ENCODE measurements at regions not wholly inside any gene's neighbourhood (a gene's known extent, or its start where the extent isn't known, plus 50 kb on each side); places are given as distances from the start of the nearest gene placed in this dataset.

DNA sequence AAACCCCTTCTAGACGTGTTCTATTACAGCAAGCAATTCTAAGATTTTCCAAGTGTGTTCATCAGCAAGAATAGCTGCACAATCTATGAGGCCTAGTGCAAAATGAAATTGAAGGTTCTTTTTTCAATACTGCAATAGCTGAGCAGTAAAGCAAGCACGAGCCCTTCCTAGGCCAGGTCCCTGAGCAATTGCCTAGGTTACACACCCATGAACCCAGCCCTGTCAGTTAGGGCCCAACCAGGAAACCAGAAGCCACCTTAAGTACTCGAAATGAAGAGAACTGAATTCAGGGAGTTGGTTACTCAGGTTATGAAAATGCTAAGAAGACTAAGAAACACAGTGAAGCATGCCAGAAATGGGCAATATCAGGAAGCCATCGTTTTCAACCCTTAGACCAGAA is 52.0 kb upstream of the VWC2 start:
- TF ChIP-seq TCF7L2 (IDR thresholded peaks at IDR 0.05; ENCODE audit: borderline replicate concordance, low read depth, low read length) (no peak), ZNF837 (tag by site-specific recombination; IDR thresholded peaks at IDR 0.05) (no peak), ZNF621 (tag by site-specific recombination; IDR thresholded peaks at IDR 0.05) (no peak), ZNF629 (tag by site-specific recombination; IDR thresholded peaks at IDR 0.05) (no peak), ZNF768 (tag by site-specific recombination; IDR thresholded peaks at IDR 0.05) (no peak), ZNF23 (tag by site-specific recombination; IDR thresholded peaks at IDR 0.05; ENCODE audit: borderline replicate concordance) (no peak), BCL11B (tag by site-specific recombination; IDR thresholded peaks at IDR 0.05; ENCODE audit: low read depth) (no peak), ZBTB1 (tag by site-specific recombination; IDR thresholded peaks at IDR 0.05) (no peak), ZFP41 (tag by site-specific recombination; IDR thresholded peaks at IDR 0.05; ENCODE audit: borderline replicate concordance) (no peak)
- TF ChIP-seq, protein P1, sequence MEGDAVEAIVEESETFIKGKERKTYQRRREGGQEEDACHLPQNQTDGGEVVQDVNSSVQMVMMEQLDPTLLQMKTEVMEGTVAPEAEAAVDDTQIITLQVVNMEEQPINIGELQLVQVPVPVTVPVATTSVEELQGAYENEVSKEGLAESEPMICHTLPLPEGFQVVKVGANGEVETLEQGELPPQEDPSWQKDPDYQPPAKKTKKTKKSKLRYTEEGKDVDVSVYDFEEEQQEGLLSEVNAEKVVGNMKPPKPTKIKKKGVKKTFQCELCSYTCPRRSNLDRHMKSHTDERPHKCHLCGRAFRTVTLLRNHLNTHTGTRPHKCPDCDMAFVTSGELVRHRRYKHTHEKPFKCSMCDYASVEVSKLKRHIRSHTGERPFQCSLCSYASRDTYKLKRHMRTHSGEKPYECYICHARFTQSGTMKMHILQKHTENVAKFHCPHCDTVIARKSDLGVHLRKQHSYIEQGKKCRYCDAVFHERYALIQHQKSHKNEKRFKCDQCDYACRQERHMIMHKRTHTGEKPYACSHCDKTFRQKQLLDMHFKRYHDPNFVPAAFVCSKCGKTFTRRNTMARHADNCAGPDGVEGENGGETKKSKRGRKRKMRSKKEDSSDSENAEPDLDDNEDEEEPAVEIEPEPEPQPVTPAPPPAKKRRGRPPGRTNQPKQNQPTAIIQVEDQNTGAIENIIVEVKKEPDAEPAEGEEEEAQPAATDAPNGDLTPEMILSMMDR (tag by site-specific recombination; IDR thresholded peaks at IDR 0.05), result no peak
- TF ChIP-seq, protein P2, sequence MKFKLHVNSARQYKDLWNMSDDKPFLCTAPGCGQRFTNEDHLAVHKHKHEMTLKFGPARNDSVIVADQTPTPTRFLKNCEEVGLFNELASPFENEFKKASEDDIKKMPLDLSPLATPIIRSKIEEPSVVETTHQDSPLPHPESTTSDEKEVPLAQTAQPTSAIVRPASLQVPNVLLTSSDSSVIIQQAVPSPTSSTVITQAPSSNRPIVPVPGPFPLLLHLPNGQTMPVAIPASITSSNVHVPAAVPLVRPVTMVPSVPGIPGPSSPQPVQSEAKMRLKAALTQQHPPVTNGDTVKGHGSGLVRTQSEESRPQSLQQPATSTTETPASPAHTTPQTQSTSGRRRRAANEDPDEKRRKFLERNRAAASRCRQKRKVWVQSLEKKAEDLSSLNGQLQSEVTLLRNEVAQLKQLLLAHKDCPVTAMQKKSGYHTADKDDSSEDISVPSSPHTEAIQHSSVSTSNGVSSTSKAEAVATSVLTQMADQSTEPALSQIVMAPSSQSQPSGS (tag by site-specific recombination; IDR thresholded peaks at IDR 0.05; ENCODE audit: low read depth), result no peak
- TF ChIP-seq, protein P3, sequence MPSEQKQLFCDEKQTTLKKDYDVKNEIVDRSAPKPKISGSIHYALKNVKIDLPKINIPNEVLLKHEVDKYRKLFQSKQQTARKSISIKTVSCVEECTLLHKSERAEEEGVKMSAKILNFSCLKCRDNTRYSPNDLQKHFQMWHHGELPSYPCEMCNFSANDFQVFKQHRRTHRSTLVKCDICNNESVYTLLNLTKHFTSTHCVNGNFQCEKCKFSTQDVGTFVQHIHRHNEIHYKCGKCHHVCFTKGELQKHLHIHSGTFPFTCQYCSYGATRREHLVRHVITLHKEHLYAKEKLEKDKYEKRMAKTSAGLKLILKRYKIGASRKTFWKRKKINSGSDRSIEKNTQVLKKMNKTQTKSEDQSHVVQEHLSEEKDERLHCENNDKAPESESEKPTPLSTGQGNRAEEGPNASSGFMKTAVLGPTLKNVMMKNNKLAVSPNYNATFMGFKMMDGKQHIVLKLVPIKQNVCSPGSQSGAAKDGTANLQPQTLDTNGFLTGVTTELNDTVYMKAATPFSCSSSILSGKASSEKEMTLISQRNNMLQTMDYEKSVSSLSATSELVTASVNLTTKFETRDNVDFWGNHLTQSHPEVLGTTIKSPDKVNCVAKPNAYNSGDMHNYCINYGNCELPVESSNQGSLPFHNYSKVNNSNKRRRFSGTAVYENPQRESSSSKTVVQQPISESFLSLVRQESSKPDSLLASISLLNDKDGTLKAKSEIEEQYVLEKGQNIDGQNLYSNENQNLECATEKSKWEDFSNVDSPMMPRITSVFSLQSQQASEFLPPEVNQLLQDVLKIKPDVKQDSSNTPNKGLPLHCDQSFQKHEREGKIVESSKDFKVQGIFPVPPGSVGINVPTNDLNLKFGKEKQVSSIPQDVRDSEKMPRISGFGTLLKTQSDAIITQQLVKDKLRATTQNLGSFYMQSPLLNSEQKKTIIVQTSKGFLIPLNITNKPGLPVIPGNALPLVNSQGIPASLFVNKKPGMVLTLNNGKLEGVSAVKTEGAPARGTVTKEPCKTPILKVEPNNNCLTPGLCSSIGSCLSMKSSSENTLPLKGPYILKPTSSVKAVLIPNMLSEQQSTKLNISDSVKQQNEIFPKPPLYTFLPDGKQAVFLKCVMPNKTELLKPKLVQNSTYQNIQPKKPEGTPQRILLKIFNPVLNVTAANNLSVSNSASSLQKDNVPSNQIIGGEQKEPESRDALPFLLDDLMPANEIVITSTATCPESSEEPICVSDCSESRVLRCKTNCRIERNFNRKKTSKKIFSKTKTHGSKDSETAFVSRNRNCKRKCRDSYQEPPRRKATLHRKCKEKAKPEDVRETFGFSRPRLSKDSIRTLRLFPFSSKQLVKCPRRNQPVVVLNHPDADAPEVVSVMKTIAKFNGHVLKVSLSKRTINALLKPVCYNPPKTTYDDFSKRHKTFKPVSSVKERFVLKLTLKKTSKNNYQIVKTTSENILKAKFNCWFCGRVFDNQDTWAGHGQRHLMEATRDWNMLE (tag by site-specific recombination; conservative IDR thresholded peaks at IDR 0.05; ENCODE audit: low read depth), result no peak
- TF ChIP-seq, protein P4, sequence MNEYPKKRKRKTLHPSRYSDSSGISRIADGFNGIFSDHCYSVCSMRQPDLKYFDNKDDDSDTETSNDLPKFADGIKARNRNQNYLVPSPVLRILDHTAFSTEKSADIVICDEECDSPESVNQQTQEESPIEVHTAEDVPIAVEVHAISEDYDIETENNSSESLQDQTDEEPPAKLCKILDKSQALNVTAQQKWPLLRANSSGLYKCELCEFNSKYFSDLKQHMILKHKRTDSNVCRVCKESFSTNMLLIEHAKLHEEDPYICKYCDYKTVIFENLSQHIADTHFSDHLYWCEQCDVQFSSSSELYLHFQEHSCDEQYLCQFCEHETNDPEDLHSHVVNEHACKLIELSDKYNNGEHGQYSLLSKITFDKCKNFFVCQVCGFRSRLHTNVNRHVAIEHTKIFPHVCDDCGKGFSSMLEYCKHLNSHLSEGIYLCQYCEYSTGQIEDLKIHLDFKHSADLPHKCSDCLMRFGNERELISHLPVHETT (tag by site-specific recombination; IDR thresholded peaks at IDR 0.05), result no peak
- TF ChIP-seq, protein P5, sequence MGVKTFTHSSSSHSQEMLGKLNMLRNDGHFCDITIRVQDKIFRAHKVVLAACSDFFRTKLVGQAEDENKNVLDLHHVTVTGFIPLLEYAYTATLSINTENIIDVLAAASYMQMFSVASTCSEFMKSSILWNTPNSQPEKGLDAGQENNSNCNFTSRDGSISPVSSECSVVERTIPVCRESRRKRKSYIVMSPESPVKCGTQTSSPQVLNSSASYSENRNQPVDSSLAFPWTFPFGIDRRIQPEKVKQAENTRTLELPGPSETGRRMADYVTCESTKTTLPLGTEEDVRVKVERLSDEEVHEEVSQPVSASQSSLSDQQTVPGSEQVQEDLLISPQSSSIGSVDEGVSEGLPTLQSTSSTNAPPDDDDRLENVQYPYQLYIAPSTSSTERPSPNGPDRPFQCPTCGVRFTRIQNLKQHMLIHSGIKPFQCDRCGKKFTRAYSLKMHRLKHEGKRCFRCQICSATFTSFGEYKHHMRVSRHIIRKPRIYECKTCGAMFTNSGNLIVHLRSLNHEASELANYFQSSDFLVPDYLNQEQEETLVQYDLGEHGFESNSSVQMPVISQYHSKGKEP (tag by site-specific recombination; IDR thresholded peaks at IDR 0.05), result no peak

All from HEK293 (cell line).